ENCODE measurements at regions not wholly inside any gene's neighbourhood (a gene's known extent, or its start where the extent isn't known, plus 50 kb on each side); places are given as distances from the start of the nearest gene placed in this dataset.
A peak's percentile ranks its signal among the peaks of the same experiment; 100 is the strongest.

DNA sequence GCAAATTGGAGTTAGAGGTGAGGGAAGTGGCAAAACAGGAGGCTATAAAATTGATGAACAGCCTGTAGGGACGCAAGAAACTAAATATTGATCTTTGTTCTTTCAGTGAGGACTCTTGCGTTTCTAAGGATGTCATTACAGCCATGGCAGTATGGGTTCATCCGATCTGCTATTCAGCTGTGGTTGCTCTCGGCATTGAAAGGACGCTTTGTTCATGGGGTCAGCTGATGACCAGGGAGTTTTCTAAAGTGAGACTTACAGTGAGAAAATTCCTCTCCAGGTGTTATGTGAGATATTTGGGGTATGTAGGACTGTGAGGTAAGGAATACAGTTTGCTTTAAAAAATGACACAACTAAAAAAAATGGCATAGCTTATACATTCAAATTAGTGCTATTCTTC is 52.7 kb upstream of the PELI1 start:
- no peaks in the 10 kb centered on the region for H3K23me2 ChIP-seq (ENCODE audit: low read depth, low read length)
- TF ChIP-seq CEBPB (IDR thresholded peaks at IDR 0.05; ENCODE audit: low read depth, low read length) (no peak), SIN3A (conservative IDR thresholded peaks at IDR 0.05 in 1 of 2, IDR thresholded peaks at IDR 0.05 in 1 of 2; ENCODE audit: low read depth in 1 of 2, low read length in 2 of 2) (no peak), RNF2 (IDR thresholded peaks at IDR 0.05; ENCODE audit: borderline replicate concordance, low read depth, low read length, missing control alignments, poor library complexity, severe bottlenecking) (no peak), TAF1 (IDR thresholded peaks at IDR 0.05; ENCODE audit: low read depth, low read length) (no peak)
- no peak overlapping the region for H2BK120ac ChIP-seq (replicated peaks; ENCODE audit: low read depth, low read length)
- no peak overlapping the region for H2AK5ac ChIP-seq (ENCODE audit: low read depth, low read length)
- no peaks in the 10 kb centered on the region for H3K36me3 ChIP-seq (ENCODE audit: control insufficient read depth in 2 of 4, insufficient read depth in 4 of 4, low read length in 3 of 4)
- H3K27me3 ChIP-seq (replicated peaks in 1 of 4; ENCODE audit: control insufficient read depth in 3 of 4, extremely low read depth in 1 of 4, insufficient read depth in 3 of 4, low read length in 3 of 4), result no peaks in the 10 kb centered on the region
- H4K20me1 ChIP-seq (replicated peaks in 1 of 2; ENCODE audit: control insufficient read depth in 1 of 2, insufficient read depth in 2 of 2, low read length in 2 of 2), result no peaks in the 10 kb centered on the region
- no peaks in the 10 kb centered on the region for H3K9me3 ChIP-seq (ENCODE audit: insufficient read depth in 2 of 2, low read depth in 1 of 2, low read length in 1 of 2)
- H3K79me2 ChIP-seq (ENCODE audit: control insufficient read depth in 1 of 2, insufficient read depth in 2 of 2, low read length in 2 of 2), result no peaks in the 10 kb centered on the region
- FAIRE-seq (peak; percentile 7), DNase-seq (ENCODE audit: low read depth in 1 of 2, low spot score in 2 of 2) (no peak)
- H3K27ac ChIP-seq (ENCODE audit: low read depth, low read length), result no peak overlapping the region
- POLR2A ChIA-PET (ENCODE audit: partially characterized antibody), result no interaction called here
- no peak overlapping the region for H3K18ac ChIP-seq (ENCODE audit: extremely low read depth, low read length)
- CTCF ChIA-PET (ENCODE audit: partially characterized antibody), result interaction anchor here (1.3 kb wide), 1 partner anchor 44 kb away, joined by 3 read pairs; no protein-coding TSS in a partner anchor
- WGBS, 2 experiments (ENCODE audit: extremely low coverage in 1 of 2, insufficient coverage in 1 of 2, insufficient read length in 1 of 2, insufficient replicate concordance in 2 of 2, low coverage in 1 of 2, low lambda C conversion rate in 2 of 2, missing lambda C conversion rate in 1 of 2), result 92% methylated on average over 5 of the region's 5 CpGs; no CpG with 5 or more reads in 1 of the 2 experiments
- no peak overlapping the region for H3K4me2 ChIP-seq (ENCODE audit: insufficient read depth in 1 of 2, low read depth in 2 of 2, low read length in 2 of 2)
- H4K91ac ChIP-seq (replicated peaks; ENCODE audit: insufficient read length, low read length), result no peak overlapping the region
- no peak overlapping the region for H2BK20ac ChIP-seq (ENCODE audit: low read length)
- no peak overlapping the region for H3K4ac ChIP-seq (replicated peaks; ENCODE audit: insufficient read length, low read depth, low read length)
- H4K5ac ChIP-seq (ENCODE audit: insufficient read length, low read depth, low read length), result no peak overlapping the region
- no peak overlapping the region for H3K56ac ChIP-seq (replicated peaks; ENCODE audit: insufficient read length, low read depth, low read length)
- no peak overlapping the region for H2BK15ac ChIP-seq (ENCODE audit: low read length)
- no peak overlapping the region for H3K23ac ChIP-seq (ENCODE audit: insufficient read length)
- H2BK12ac ChIP-seq (ENCODE audit: low read depth, low read length), result no peak overlapping the region
- H3K4me1 ChIP-seq (replicated peaks in 1 of 4; ENCODE audit: control insufficient read depth in 3 of 4, insufficient read depth in 4 of 4, low read length in 3 of 4), result peaks cover 0 to 6% (median 0%) of the 10 kb centered on the region in 4 experiments; a peak in 2 of 7 replicates
- no peak overlapping the region for H3K14ac ChIP-seq (ENCODE audit: insufficient read length)
- H4K8ac ChIP-seq (ENCODE audit: extremely low read depth, insufficient read depth, low read length), result no peak overlapping the region
- no peak overlapping the region for H3K9ac ChIP-seq (replicated peaks in 1 of 4; ENCODE audit: extremely low read depth in 1 of 4, low read depth in 3 of 4, low read length in 3 of 4)
- H2AFZ ChIP-seq (ENCODE audit: low read length), result no peak overlapping the region
- H2BK5ac ChIP-seq (ENCODE audit: low read depth, low read length), result no peak overlapping the region
- no peaks in the 10 kb centered on the region for H3K79me1 ChIP-seq (ENCODE audit: low read depth, low read length)
- H3K4me3 ChIP-seq (ENCODE audit: extremely low read depth in 1 of 4, insufficient read depth in 2 of 4, low read depth in 3 of 4, low read length in 4 of 4), result no peak overlapping the region

All from H1 (cell line).